ENCODE measurements at regions not wholly inside any gene's neighbourhood (a gene's known extent, or its start where the extent isn't known, plus 50 kb on each side); places are given as distances from the start of the nearest gene placed in this dataset.

DNA sequence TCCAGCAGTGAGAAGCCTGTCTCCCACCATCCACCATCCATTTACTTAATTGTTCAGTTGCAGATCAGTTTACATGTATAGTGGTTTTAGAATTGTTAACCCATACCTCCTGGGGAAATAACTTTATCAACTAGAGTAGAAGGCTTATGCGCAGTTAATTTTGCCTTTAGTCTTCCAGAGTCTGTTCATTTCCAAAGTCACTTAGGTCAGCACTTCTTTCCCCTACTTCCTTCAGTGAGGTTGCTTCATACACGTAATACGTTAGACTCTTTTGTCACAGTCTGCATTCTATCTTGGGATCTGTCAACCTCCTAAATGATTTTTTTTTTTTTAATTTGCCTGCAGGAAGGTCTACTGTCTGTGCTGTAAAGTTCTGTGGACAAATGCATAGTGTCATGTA is 495.6 kb upstream of the ISX start:
- no peak for TF ChIP-seq POLR2A (IDR thresholded peaks at IDR 0.05; ENCODE audit: low read length)
- no peak for TF ChIP-seq GATA1 (IDR thresholded peaks at IDR 0.05; ENCODE audit: low read depth, low read length)

Data from erythroblast (primary cell).